Upper lobe of right lung (tissue), 1 donor: ENCODE measurements at regions not wholly inside any gene's neighbourhood (a gene's known extent, or its start where the extent isn't known, plus 50 kb on each side); places are given as distances from the start of the nearest gene placed in this dataset.

ENCODE experiments used
- ATAC-seq: fragments of 200-7000 bp; cut with Tn5 transposase; one replicate; pipeline ENCODE4 v1.9.1; 2020; ENCODE audit warnings: mild to moderate bottlenecking, moderate library complexity
- DNase-seq: peaks from one replicate; pipeline ENCODE4 v3.0.0-alpha.2; 2020
- H3K27ac ChIP-seq: fragments of 200-600 bp; one replicate; pipeline ENCODE4 v1.8.0; 2022
- H3K27me3 ChIP-seq: fragments of 200-600 bp; one replicate; pipeline ENCODE4 v1.8.0; 2022; ENCODE audit warnings: mild to moderate bottlenecking
- H3K36me3 ChIP-seq: fragments of 200-600 bp; one replicate; pipeline ENCODE4 v1.8.0; 2022
- H3K4me1 ChIP-seq: fragments of 200-600 bp; one replicate; pipeline ENCODE4 v1.8.0; 2022
- H3K4me3 ChIP-seq: fragments of 200-600 bp; one replicate; pipeline ENCODE4 v1.8.0; 2022; ENCODE audit warnings: mild to moderate bottlenecking
- H3K9me3 ChIP-seq: fragments of 200-600 bp; one replicate; pipeline ENCODE4 v1.8.0; 2022
- intact Hi-C: fragments of 100-400 bp; cut with DNase I; formaldehyde crosslinking; loops from one replicate; pipeline ENCODE4 v1.11.0; 2022
- TF ChIP-seq, protein P1 (sequence below): fragments of 200-600 bp; IDR thresholded peaks from one replicate; pipeline ENCODE4 v1.8.0; 2022; ENCODE audit warnings: antibody characterized with exemption
- donor health status: DM: no; HTN: yes; CAD: no; lungs with severe emphysema.

- no peak for DNase-seq
- H3K4me1 ChIP-seq = no peaks in the 10 kb centered on the region
- no peak overlapping the region for H3K4me3 ChIP-seq
- ATAC-seq = no peak
- intact Hi-C loops = no loop called here
- H3K27me3 ChIP-seq = no peaks in the 10 kb centered on the region
- no peaks in the 10 kb centered on the region for H3K36me3 ChIP-seq
- no peak overlapping the region for H3K27ac ChIP-seq
- no peaks in the 10 kb centered on the region for H3K9me3 ChIP-seq
- TF ChIP-seq, protein P1, sequence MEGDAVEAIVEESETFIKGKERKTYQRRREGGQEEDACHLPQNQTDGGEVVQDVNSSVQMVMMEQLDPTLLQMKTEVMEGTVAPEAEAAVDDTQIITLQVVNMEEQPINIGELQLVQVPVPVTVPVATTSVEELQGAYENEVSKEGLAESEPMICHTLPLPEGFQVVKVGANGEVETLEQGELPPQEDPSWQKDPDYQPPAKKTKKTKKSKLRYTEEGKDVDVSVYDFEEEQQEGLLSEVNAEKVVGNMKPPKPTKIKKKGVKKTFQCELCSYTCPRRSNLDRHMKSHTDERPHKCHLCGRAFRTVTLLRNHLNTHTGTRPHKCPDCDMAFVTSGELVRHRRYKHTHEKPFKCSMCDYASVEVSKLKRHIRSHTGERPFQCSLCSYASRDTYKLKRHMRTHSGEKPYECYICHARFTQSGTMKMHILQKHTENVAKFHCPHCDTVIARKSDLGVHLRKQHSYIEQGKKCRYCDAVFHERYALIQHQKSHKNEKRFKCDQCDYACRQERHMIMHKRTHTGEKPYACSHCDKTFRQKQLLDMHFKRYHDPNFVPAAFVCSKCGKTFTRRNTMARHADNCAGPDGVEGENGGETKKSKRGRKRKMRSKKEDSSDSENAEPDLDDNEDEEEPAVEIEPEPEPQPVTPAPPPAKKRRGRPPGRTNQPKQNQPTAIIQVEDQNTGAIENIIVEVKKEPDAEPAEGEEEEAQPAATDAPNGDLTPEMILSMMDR = no peak
Measured at GRCh38 chr13:36763126-36763722, 55.8 kb upstream of the RFXAP start.

DNA sequence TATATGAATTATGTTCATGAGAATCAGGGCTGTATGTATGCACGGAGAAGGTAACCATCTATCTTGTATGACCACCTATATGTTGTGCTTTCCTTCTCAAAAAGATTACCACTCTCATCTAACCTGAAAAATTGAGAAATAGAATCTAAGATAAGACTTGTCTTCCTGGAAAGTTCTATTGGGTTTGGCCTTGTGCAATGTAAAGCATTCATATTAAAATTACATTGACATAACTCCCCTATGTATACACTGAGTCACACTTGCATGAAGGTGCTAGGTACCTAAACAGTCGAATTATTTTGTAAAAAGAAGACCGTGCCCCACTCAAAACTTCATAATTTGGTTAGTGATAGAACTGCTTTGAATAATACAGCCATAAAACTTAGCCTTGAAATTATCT is 54.5 kb upstream of the RFXAP start:
- intact Hi-C loops = no loop called here
- H3K27me3 ChIP-seq = no peaks in the 10 kb centered on the region
- H3K27ac ChIP-seq = no peak overlapping the region

DNA sequence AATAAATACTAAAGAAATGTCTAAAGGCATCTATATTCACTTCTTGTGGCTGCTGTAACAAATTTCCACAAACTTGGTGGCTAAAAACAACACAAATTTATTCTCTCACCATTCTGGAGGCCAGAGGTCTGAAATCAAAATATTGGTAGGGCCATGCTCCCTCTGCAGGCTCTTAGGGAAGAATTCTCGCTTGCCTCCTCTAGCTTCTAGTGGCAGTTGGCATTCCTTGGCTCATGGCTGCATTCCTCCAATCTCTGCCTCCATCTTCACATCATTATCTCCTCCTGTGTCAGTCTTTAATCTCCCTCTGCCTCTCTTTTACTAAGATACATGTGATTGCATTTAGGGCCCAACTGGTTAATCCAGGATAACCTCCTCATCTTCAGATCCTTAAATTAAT is 54.1 kb upstream of the RFXAP start:
- DNase-seq = no peak
- ATAC-seq = peak; percentile 29
- no peaks in the 10 kb centered on the region for H3K9me3 ChIP-seq
- TF ChIP-seq, protein P1 = no peak
- no peaks in the 10 kb centered on the region for H3K27me3 ChIP-seq
- H3K36me3 ChIP-seq = no peaks in the 10 kb centered on the region
- H3K4me3 ChIP-seq = no peak overlapping the region
- H3K4me1 ChIP-seq = no peaks in the 10 kb centered on the region
- intact Hi-C loops = no loop called here
- no peak overlapping the region for H3K27ac ChIP-seq

More for the DNA sequence above, 54.5 kb upstream of the RFXAP start:
- Histone ChIP-seq H3K36me3 (no peaks in the 10 kb centered on the region), H3K9me3 (no peaks in the 10 kb centered on the region), H3K4me1 (no peaks in the 10 kb centered on the region), H3K4me3 (no peak overlapping the region)
- no peak for ATAC-seq
- TF ChIP-seq, protein P1 = no peak
- DNase-seq = no peak

GRCh38 chr13:36766295-36766694 is 52.7 kb upstream of the RFXAP start:
- peak; percentile 85 for ATAC-seq
- Histone ChIP-seq H3K9me3 (no peaks in the 10 kb centered on the region), H3K27ac (no peak overlapping the region), H3K36me3 (no peaks in the 10 kb centered on the region), H3K4me1 (no peaks in the 10 kb centered on the region), H3K4me3 (no peak overlapping the region), H3K27me3 (no peaks in the 10 kb centered on the region)
- DNase-seq = no peak
- TF ChIP-seq, protein P1 = no peak
- intact Hi-C loops = no loop called here

- no peaks in the 10 kb centered on the region for H3K4me1 ChIP-seq
- H3K27me3 ChIP-seq = no peaks in the 10 kb centered on the region
- no peaks in the 10 kb centered on the region for H3K9me3 ChIP-seq
- H3K4me3 ChIP-seq = no peak overlapping the region
- ATAC-seq (no peak), DNase-seq (no peak)
- H3K36me3 ChIP-seq = no peaks in the 10 kb centered on the region
- H3K27ac ChIP-seq = no peak overlapping the region
- TF ChIP-seq, protein P1 = no peak
- intact Hi-C loops = no loop called here
Measured at GRCh38 chr13:36767276-36767675, 51.7 kb upstream of the RFXAP start.

DNA sequence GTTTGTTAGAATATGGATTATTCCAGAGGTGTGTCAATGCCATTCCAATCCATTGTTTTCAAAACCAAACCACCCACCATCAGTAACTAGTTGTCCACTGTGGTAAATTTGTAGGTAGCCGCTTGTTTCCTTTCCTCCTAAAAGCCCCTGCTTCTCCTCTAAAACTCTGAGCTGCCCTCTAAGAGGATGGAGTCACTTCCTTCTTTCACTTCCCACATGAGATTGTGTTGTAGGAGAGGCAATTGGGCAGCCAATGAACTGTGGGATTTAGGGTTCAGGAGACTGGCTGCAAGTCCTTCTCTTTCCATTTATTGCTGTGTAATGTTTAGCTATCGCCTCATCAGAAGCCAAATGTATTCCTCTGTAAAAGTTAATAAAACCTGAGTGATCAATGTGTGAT is 49.9 kb upstream of the RFXAP start:
- H3K4me3 ChIP-seq = no peak overlapping the region
- H3K27me3 ChIP-seq = no peaks in the 10 kb centered on the region
- ATAC-seq (peak; percentile 16), DNase-seq (no peak)
- no peaks in the 10 kb centered on the region for H3K36me3 ChIP-seq
- no peak overlapping the region for H3K27ac ChIP-seq
- no peaks in the 10 kb centered on the region for H3K4me1 ChIP-seq
- intact Hi-C loops = no loop called here
- no peaks in the 10 kb centered on the region for H3K9me3 ChIP-seq
- TF ChIP-seq, protein P1 = no peak
